Gastrocnemius medialis (tissue), 4 donors: ENCODE measurements at regions not wholly inside any gene's neighbourhood (a gene's known extent, or its start where the extent isn't known, plus 50 kb on each side); places are given as distances from the start of the nearest gene placed in this dataset.

ENCODE experiments used
- ATAC-seq, 2 donors: fragments of 150-250 bp; one replicate each; pipeline ENCODE4 v1.9.1; 2016
- DNase-seq, 2 donors: peaks; one replicate each; pipeline ENCODE4 v3.0.0-alpha.2; 2019
- H3K27ac ChIP-seq, 4 donors: fragments of 200-600 bp; sonication (generic); 1 replicate in 1 of 4; 2 replicates in 3 of 4; pipeline ENCODE4 v1.5.1; 2016 to 2018; ENCODE audit warnings: mild to moderate bottlenecking in 2 of 4, moderate library complexity in 1 of 4
- H3K27me3 ChIP-seq, 3 donors: fragments of 200-600 bp; sonication (generic) in 2 of 3; 1 replicate in 1 of 3; 2 replicates in 2 of 3; pipeline versions ENCODE4 v1.5.1 to v1.6.0; 2016 to 2019; ENCODE audit warnings: mild to moderate bottlenecking in 1 of 3, moderate library complexity in 1 of 3
- H3K36me3 ChIP-seq, 2 donors: fragments of 200-600 bp; sonication (generic) in 1 of 2; one replicate each; pipeline ENCODE4 v1.5.1; 2017 to 2018
- H3K4me1 ChIP-seq, 2 donors: fragments of 200-600 bp; sonication (generic) in 1 of 2; one replicate each; pipeline ENCODE4 v1.5.1; 2016 to 2017; ENCODE audit warnings: mild to moderate bottlenecking in 2 of 2
- H3K4me3 ChIP-seq, 4 donors: fragments of 200-600 bp; sonication (generic) in 3 of 4; 1 replicate in 1 of 4; 2 replicates in 3 of 4; pipeline ENCODE4 v1.5.1; 2016 to 2019; ENCODE audit warnings: mild to moderate bottlenecking in 2 of 4
- H3K9me3 ChIP-seq, 3 donors: fragments of 200-600 bp; sonication (generic) in 2 of 3; 1 replicate in 1 of 3; 2 replicates in 2 of 3; pipeline ENCODE4 v1.5.1; 2016 to 2019
- CTCF ChIP-seq, 5 experiments: fragments of 450-650 bp in 3 of 5; fragments of 200-600 bp in 2 of 5; sonication (generic) in 2 of 5; IDR thresholded peaks in 4 of 5; conservative IDR thresholded peaks in 1 of 5; 1 replicate in 4 of 5; 2 replicates in 1 of 5; pipeline ENCODE4 v1.5.1; 2016 to 2019; ENCODE audit warnings: antibody characterized with exemption in 5 of 5, mild to moderate bottlenecking in 3 of 5, moderate library complexity in 3 of 5
- POLR2A ChIP-seq, 2 donors: fragments of 450-650 bp; IDR thresholded peaks; one replicate each; pipeline ENCODE4 v1.6.1; 2017; ENCODE audit warnings: antibody characterized with exemption in 2 of 2, mild to moderate bottlenecking in 2 of 2, moderate library complexity in 2 of 2
- in situ Hi-C, 4 donors: fragments of 200-750 bp; cut with MboI; loops; one replicate each; pipeline versions ENCODE4 v1.15.0 to v1.8.0; 2017; ENCODE audit warnings: low sequenced_read_pairs in 4 of 4
- intact Hi-C: fragments of 100-400 bp; cut with DNase I; formaldehyde crosslinking; loops from one replicate; pipeline ENCODE4 v1.15.1; 2023; ENCODE audit warnings: low total_unique reads

DNA sequence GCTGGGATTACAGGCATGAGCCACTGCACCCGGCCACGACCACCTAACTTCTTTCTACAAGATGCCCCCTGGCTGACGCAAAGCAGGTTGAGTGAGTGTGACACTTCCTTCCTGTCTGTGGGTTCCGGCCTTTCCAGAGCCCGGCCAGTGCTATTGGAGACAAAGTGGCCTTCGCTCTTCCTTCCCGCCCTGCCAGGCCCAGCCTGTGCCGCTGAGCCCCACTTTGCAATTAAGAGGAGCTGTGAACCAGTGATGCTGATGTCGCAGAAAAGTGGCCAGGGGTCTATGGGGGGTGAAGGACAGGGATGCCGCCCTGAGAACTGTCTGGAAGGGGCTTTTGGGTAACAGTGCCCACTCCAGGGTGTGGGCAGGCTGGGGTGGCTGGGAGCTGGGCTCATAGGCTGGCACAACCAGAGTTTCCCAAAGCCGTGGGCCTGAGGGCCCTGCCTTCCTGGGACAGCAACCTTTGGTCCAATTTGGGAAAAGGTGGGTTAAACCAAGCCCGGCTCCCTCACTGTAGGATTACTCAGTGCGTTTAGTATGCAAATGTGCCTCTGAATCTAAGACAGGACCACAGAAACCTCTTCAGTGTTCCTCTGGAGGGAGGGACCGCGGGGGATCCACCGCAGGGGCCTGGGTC, 174.9 kb downstream of the SEC14L1 start:
- Histone ChIP-seq H3K4me3 (no peak overlapping the region), H3K36me3 (no peaks in the 10 kb centered on the region), H3K27me3 (no peaks in the 10 kb centered on the region), H3K9me3 (no peaks in the 10 kb centered on the region), H3K4me1 (peaks cover 30 to 33% of the 10 kb centered on the region in 2 donors), H3K27ac (peak overlapping the region in 3 of 4 donors; percentile 49 to 64 (median 64))
- intact Hi-C loops (no loop called here), in situ Hi-C loops (no loop called here)
- DNase-seq, result peak in 1 of 2 donors; percentile 20
- TF ChIP-seq POLR2A (IDR thresholded peaks at IDR 0.05), result no peak
- no peak for TF ChIP-seq CTCF (IDR thresholded peaks at IDR 0.05 in 4 of 5, conservative IDR thresholded peaks at IDR 0.05 in 1 of 5)
- no peak for ATAC-seq

DNA sequence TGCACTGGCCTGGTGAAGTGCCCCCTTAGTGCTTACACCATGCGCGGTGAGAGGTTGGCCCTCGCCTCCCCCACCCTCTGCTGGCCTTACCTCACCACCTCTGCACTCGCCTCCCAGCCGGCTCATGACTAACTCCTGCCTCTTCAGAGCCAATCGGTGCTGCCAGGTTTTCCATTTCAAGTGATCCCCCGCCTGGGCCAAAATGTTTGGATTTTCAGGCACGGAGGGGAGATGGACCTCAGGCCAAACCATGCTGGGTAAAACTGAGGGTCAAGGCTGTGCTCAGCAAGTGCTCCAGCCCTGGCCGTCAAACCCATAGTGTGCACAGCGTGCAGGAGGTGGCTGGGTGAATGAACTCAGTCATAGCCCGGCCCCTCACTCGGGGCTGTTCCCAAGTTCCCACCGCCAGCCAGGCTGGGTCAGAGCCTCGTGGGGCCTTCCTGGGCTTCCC, 175.4 kb downstream of the SEC14L1 start:
- intact Hi-C loops, result no loop called here
- Histone ChIP-seq H3K9me3 (no peaks in the 10 kb centered on the region), H3K4me3 (no peak overlapping the region), H3K4me1 (peaks cover 34 to 37% of the 10 kb centered on the region in 2 donors), H3K27me3 (no peaks in the 10 kb centered on the region), H3K36me3 (no peaks in the 10 kb centered on the region), H3K27ac (peak overlapping the region; percentile 49 to 64 (median 60))
- TF ChIP-seq CTCF (IDR thresholded peaks at IDR 0.05 in 4 of 5, conservative IDR thresholded peaks at IDR 0.05 in 1 of 5), result no peak
- no peak for TF ChIP-seq POLR2A (IDR thresholded peaks at IDR 0.05)
- DNase-seq (peak; percentile 55 to 78), ATAC-seq (peak; percentile 22 to 50)
- in situ Hi-C loops, result no loop called here

DNA sequence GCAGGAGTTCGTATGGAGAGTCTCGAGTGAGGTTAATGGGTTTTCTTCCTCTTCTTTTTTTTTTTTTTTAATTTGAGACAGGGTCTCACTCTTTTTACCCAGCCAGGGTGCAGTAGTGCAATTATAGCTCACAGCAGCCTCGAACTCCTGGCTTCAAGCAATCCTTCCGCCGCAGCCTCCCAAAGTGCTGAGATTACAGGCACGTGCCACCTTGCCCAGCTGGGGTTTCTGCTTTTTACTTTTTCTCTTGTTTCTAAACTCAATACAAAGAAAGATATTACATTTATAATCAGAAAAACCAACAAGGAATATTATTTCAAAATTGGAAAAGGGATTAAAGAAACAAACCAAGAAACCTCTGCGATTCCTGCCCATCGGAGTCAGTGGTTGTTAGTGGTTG, 175.9 kb downstream of the SEC14L1 start:
- no peak overlapping the region for H3K4me3 ChIP-seq
- no peak for ATAC-seq
- H3K36me3 ChIP-seq, result no peaks in the 10 kb centered on the region
- TF ChIP-seq CTCF (IDR thresholded peaks at IDR 0.05 in 4 of 5, conservative IDR thresholded peaks at IDR 0.05 in 1 of 5), result no peak
- TF ChIP-seq POLR2A (IDR thresholded peaks at IDR 0.05), result no peak
- H3K4me1 ChIP-seq, result peaks cover 36 to 40% of the 10 kb centered on the region in 2 donors
- no peak for DNase-seq
- peak overlapping the region; percentile 49 to 64 (median 60) for H3K27ac ChIP-seq
- H3K27me3 ChIP-seq, result no peaks in the 10 kb centered on the region
- in situ Hi-C loops, result no loop called here
- H3K9me3 ChIP-seq, result no peaks in the 10 kb centered on the region
- intact Hi-C loops, result no loop called here

- Histone ChIP-seq H3K27ac (peak overlapping the region; percentile 49 to 64 (median 60)), H3K4me1 (peaks cover 42 to 46% of the 10 kb centered on the region in 2 donors)
- in situ Hi-C loops, result no loop called here
Observed at GRCh38 chr17:77317091-77317750, 176.5 kb downstream of the SEC14L1 start.

More at GRCh38 chr17:77317091-77317750, 176.5 kb downstream of the SEC14L1 start:
- Histone ChIP-seq H3K27me3 (no peaks in the 10 kb centered on the region), H3K4me3 (no peak overlapping the region), H3K36me3 (no peaks in the 10 kb centered on the region), H3K9me3 (no peaks in the 10 kb centered on the region)
- TF ChIP-seq CTCF (IDR thresholded peaks at IDR 0.05 in 4 of 5, conservative IDR thresholded peaks at IDR 0.05 in 1 of 5) (no peak), POLR2A (IDR thresholded peaks at IDR 0.05) (no peak)
- no peak for DNase-seq
- intact Hi-C loops, result no loop called here
- ATAC-seq, result no peak
